ENCODE measurements at regions not wholly inside any gene's neighbourhood (a gene's known extent, or its start where the extent isn't known, plus 50 kb on each side); places are given as distances from the start of the nearest gene placed in this dataset.

DNA sequence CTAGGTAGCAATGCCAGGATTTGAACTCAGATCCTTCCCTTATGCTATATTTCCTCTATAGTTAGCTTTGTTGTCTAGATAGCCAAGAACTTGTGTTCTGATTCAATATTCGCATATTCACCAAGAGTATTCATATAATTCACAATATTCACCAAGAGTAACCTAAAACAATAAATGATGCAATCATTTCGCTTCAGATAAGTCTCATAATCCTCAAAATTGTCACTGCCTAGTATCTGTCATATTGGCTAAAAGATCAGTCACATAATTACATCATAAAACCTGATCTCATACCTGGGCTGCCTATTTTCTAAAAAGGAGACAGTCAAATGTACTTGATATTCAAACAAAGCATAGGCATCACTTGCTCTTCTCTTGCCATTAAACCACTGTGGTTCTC lies 199.7 kb upstream of the CPEB2 start:
- no peak overlapping the region for H3K4me3 ChIP-seq (ENCODE audit: low read depth, low read length)
- DNase-seq: no peak
- TF ChIP-seq, protein P1, sequence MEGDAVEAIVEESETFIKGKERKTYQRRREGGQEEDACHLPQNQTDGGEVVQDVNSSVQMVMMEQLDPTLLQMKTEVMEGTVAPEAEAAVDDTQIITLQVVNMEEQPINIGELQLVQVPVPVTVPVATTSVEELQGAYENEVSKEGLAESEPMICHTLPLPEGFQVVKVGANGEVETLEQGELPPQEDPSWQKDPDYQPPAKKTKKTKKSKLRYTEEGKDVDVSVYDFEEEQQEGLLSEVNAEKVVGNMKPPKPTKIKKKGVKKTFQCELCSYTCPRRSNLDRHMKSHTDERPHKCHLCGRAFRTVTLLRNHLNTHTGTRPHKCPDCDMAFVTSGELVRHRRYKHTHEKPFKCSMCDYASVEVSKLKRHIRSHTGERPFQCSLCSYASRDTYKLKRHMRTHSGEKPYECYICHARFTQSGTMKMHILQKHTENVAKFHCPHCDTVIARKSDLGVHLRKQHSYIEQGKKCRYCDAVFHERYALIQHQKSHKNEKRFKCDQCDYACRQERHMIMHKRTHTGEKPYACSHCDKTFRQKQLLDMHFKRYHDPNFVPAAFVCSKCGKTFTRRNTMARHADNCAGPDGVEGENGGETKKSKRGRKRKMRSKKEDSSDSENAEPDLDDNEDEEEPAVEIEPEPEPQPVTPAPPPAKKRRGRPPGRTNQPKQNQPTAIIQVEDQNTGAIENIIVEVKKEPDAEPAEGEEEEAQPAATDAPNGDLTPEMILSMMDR (IDR thresholded peaks at IDR 0.05; ENCODE audit: low read depth, low read length): no peak

DNA sequence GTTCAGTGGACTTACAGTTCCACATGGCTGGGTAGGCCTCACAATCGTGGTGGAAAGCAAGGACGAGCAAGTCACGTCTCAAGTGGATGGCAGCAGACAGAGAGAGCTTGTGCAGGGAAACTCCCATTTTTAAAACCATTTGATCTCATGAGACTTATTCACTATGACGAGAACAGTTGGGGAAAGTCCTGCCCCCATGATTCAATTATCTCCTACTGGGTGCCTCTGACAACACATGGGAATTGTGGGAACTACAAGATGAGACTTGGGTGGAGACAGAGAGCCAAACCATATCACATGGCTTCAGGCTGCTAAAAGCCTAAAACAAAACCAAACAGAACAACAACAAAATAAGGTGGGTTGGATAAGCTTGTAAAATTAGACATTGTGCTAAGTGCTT lies 194.4 kb upstream of the CPEB2 start:
- no peaks in the 10 kb centered on the region for H3K9me3 ChIP-seq
- H3K4me3 ChIP-seq (ENCODE audit: low read depth, low read length): no peak overlapping the region
- TF ChIP-seq, protein P1 (IDR thresholded peaks at IDR 0.05; ENCODE audit: low read depth, low read length): no peak
- no peaks in the 10 kb centered on the region for H3K27me3 ChIP-seq
- no peaks in the 10 kb centered on the region for H3K36me3 ChIP-seq
- H3K4me1 ChIP-seq: no peaks in the 10 kb centered on the region
- DNase-seq: no peak

More for the DNA sequence above, 199.7 kb upstream of the CPEB2 start:
- no peaks in the 10 kb centered on the region for H3K27me3 ChIP-seq
- H3K4me1 ChIP-seq: no peaks in the 10 kb centered on the region
- no peaks in the 10 kb centered on the region for H3K9me3 ChIP-seq
- no peaks in the 10 kb centered on the region for H3K36me3 ChIP-seq

DNA sequence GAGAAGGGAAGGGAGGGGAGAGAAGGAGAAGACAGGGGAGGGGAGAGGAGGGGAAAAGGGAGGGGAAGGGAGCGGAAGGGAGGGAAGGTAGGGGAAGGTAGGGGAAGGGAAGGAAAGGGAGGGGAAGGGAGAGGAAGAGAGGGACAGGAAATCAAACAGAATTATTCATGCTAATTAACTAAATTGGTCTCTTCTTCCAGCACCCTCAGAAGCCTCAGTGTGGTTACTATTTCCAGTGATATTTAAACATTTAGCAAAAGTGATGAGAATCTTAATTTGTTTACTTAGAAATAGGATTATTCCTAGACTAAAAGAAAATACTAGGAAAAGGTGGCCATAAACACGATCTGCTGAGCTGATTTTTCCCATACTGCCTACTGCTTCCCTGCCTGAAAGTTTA lies 193.1 kb upstream of the CPEB2 start:
- no peaks in the 10 kb centered on the region for H3K36me3 ChIP-seq
- no peaks in the 10 kb centered on the region for H3K9me3 ChIP-seq
- DNase-seq: no peak
- no peaks in the 10 kb centered on the region for H3K27me3 ChIP-seq
- TF ChIP-seq, protein P1 (IDR thresholded peaks at IDR 0.05; ENCODE audit: low read depth, low read length): no peak
- H3K4me3 ChIP-seq (ENCODE audit: low read depth, low read length): no peak overlapping the region
- H3K4me1 ChIP-seq: no peaks in the 10 kb centered on the region

DNA sequence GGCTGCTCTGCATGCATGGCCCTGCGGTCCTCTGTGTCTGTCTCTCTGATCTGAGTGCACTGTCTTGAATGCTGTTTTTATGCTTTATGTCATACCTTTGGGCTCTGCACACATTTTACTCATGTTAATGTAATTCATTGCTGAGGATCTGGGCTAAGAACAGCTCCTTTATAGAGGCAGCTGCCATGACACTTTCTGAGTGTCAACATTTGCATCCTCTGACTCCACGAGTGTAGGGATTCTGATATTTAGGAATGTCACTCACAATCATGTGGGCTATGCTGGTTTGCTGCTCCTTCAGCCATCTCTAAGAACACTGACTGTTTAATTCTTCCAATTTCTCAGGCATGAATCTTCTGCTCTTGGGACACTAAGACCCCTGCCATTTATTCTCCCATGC lies 192.2 kb upstream of the CPEB2 start:
- no peaks in the 10 kb centered on the region for H3K4me1 ChIP-seq
- H3K27me3 ChIP-seq: no peaks in the 10 kb centered on the region
- H3K9me3 ChIP-seq: no peaks in the 10 kb centered on the region
- no peak for DNase-seq
- H3K4me3 ChIP-seq (ENCODE audit: low read depth, low read length): no peak overlapping the region
- TF ChIP-seq, protein P1 (IDR thresholded peaks at IDR 0.05; ENCODE audit: low read depth, low read length): no peak
- no peaks in the 10 kb centered on the region for H3K36me3 ChIP-seq

DNA sequence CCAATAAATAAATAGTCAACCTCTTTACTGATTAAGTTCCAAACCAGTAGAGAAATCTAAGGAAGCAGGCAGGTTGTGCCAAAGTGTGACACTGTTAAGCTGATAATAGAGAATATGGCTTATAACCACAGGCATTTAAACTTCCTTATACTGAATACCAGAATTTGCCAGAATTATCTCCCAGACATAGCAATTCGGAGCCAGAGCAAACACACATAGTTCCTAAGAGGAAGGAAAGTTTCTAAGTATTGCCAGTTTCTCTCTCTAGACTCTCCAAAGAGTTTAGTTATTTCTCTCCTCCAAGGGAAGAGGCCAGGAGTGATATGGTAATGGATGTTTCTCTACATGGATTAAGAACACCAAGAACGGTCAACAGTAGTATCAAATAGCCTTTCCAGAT lies 191.7 kb upstream of the CPEB2 start:
- Histone ChIP-seq H3K36me3 (no peaks in the 10 kb centered on the region), H3K4me1 (no peaks in the 10 kb centered on the region), H3K4me3 (ENCODE audit: low read depth, low read length) (no peak overlapping the region), H3K9me3 (no peaks in the 10 kb centered on the region), H3K27me3 (no peaks in the 10 kb centered on the region)
- TF ChIP-seq, protein P1 (IDR thresholded peaks at IDR 0.05; ENCODE audit: low read depth, low read length): no peak
- DNase-seq: no peak

DNA sequence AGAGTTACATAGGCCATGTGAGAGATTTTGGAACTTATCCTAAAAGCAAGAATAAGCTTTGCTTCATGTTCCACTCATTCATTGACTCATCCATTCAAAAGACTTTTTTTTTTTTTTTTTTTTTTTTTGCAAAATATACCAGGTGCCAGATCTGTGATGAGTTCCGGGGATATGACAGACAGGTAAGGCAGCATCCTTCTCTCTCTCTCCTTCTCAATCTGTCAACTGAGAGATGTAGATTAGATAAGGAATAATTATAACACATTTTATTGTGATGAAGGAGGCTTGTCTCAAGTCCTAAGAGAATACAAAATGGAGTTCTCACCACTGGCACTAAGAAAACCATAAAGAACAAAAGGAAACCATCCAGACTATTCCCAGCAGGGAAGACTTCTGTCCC lies 190.2 kb upstream of the CPEB2 start:
- TF ChIP-seq, protein P1 (IDR thresholded peaks at IDR 0.05; ENCODE audit: low read depth, low read length): no peak
- no peak overlapping the region for H3K4me3 ChIP-seq (ENCODE audit: low read depth, low read length)
- DNase-seq: no peak
- H3K9me3 ChIP-seq: no peaks in the 10 kb centered on the region
- no peaks in the 10 kb centered on the region for H3K4me1 ChIP-seq
- H3K27me3 ChIP-seq: no peaks in the 10 kb centered on the region
- no peaks in the 10 kb centered on the region for H3K36me3 ChIP-seq

Measured in BE2C (cell line).